ENCODE measurements at regions not wholly inside any gene's neighbourhood (a gene's known extent, or its start where the extent isn't known, plus 50 kb on each side); places are given as distances from the start of the nearest gene placed in this dataset.

- Mint-ChIP-seq H3K4me3 (ENCODE audit: unreplicated experiment) (no peak overlapping the region), H3K36me3 (ENCODE audit: low read depth, unreplicated experiment) (no peaks in the 10 kb centered on the region), H3K27me3 (ENCODE audit: low read depth, unreplicated experiment) (peaks cover 37% of the 10 kb centered on the region), H3K4me1 (ENCODE audit: low read depth, unreplicated experiment) (no peaks in the 10 kb centered on the region), H3K27ac (ENCODE audit: unreplicated experiment) (no peak overlapping the region), H3K9me3 (ENCODE audit: unreplicated experiment) (peaks cover 9% of the 10 kb centered on the region)
- Histone ChIP-seq H3K79me2 (ENCODE audit: insufficient read depth, low read length) (no peaks in the 10 kb centered on the region), H3K9me3 (ENCODE audit: insufficient read depth, low read depth, low read length) (no peaks in the 10 kb centered on the region), H4K20me1 (ENCODE audit: insufficient read depth, low read length) (no peaks in the 10 kb centered on the region), H3K4me3 (ENCODE audit: insufficient read depth, low read depth, low read length) (no peak overlapping the region), H3K27ac (ENCODE audit: low read depth, low read length) (no peak overlapping the region), H3K4me2 (ENCODE audit: low read length) (no peak overlapping the region), H3K9ac (ENCODE audit: low read length) (no peak overlapping the region), H3K27me3 (ENCODE audit: insufficient read depth, low read length) (peaks cover 12% of the 10 kb centered on the region), H3K4me1 (ENCODE audit: insufficient read depth, low read length) (no peaks in the 10 kb centered on the region), H2AFZ (ENCODE audit: low read depth, low read length) (no peak overlapping the region), H3K36me3 (ENCODE audit: insufficient read depth, low read length) (no peaks in the 10 kb centered on the region)
- DNase-seq (ENCODE audit: low read depth) (no peak), FAIRE-seq (no peak)
- TF ChIP-seq EZH2 (IDR thresholded peaks at IDR 0.05; ENCODE audit: insufficient read depth, low read length): no peak
- TF ChIP-seq, protein P1, sequence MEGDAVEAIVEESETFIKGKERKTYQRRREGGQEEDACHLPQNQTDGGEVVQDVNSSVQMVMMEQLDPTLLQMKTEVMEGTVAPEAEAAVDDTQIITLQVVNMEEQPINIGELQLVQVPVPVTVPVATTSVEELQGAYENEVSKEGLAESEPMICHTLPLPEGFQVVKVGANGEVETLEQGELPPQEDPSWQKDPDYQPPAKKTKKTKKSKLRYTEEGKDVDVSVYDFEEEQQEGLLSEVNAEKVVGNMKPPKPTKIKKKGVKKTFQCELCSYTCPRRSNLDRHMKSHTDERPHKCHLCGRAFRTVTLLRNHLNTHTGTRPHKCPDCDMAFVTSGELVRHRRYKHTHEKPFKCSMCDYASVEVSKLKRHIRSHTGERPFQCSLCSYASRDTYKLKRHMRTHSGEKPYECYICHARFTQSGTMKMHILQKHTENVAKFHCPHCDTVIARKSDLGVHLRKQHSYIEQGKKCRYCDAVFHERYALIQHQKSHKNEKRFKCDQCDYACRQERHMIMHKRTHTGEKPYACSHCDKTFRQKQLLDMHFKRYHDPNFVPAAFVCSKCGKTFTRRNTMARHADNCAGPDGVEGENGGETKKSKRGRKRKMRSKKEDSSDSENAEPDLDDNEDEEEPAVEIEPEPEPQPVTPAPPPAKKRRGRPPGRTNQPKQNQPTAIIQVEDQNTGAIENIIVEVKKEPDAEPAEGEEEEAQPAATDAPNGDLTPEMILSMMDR (IDR thresholded peaks at IDR 0.05; ENCODE audit: insufficient read depth, low read depth, low read length): no peak
Measured at GRCh38 chr3:72606005-72606800, 242.0 kb downstream of the SHQ1 start.

- H3K4me2 ChIP-seq (ENCODE audit: low read length): no peak overlapping the region
- H3K4me1 Mint-ChIP-seq (ENCODE audit: low read depth, unreplicated experiment): no peaks in the 10 kb centered on the region
- no peaks in the 10 kb centered on the region for H4K20me1 ChIP-seq (ENCODE audit: insufficient read depth, low read length)
- peaks cover 54% of the 10 kb centered on the region for H3K27me3 Mint-ChIP-seq (ENCODE audit: low read depth, unreplicated experiment)
- H3K27ac ChIP-seq (ENCODE audit: low read depth, low read length): no peak overlapping the region
- H3K9me3 Mint-ChIP-seq (ENCODE audit: unreplicated experiment): peaks cover 9% of the 10 kb centered on the region
- no peak overlapping the region for H3K9ac ChIP-seq (ENCODE audit: low read length)
- H3K27me3 ChIP-seq (ENCODE audit: insufficient read depth, low read length): peaks cover 21% of the 10 kb centered on the region
- TF ChIP-seq EZH2 (IDR thresholded peaks at IDR 0.05; ENCODE audit: insufficient read depth, low read length): no peak
- TF ChIP-seq, protein P1 (IDR thresholded peaks at IDR 0.05; ENCODE audit: insufficient read depth, low read depth, low read length): no peak
- H3K36me3 Mint-ChIP-seq (ENCODE audit: low read depth, unreplicated experiment): no peaks in the 10 kb centered on the region
- no peak for FAIRE-seq
- H3K79me2 ChIP-seq (ENCODE audit: insufficient read depth, low read length): no peaks in the 10 kb centered on the region
- no peak overlapping the region for H3K4me3 ChIP-seq (ENCODE audit: insufficient read depth, low read depth, low read length)
- no peak overlapping the region for H2AFZ ChIP-seq (ENCODE audit: low read depth, low read length)
- H3K27ac Mint-ChIP-seq (ENCODE audit: unreplicated experiment): no peak overlapping the region
- no peak for DNase-seq (ENCODE audit: low read depth)
- H3K4me3 Mint-ChIP-seq (ENCODE audit: unreplicated experiment): no peak overlapping the region
- no peaks in the 10 kb centered on the region for H3K9me3 ChIP-seq (ENCODE audit: insufficient read depth, low read depth, low read length)
- H3K36me3 ChIP-seq (ENCODE audit: insufficient read depth, low read length): no peaks in the 10 kb centered on the region
- H3K4me1 ChIP-seq (ENCODE audit: insufficient read depth, low read length): no peaks in the 10 kb centered on the region
Measured at GRCh38 chr3:72604328-72604727, 243.9 kb downstream of the SHQ1 start.

Data from astrocyte (in vitro differentiated cells and primary cell).